Fibroblast of lung (primary cell): ENCODE measurements at regions not wholly inside any gene's neighbourhood (a gene's known extent, or its start where the extent isn't known, plus 50 kb on each side); places are given as distances from the start of the nearest gene placed in this dataset.

Experiments
- CTCF ChIP-seq, 2 donors: IDR thresholded peaks in 1 of 2; conservative IDR thresholded peaks in 1 of 2; 1 replicate in 1 of 2; 2 replicates in 1 of 2; pipeline ENCODE4 v1.5.1; 2011 to 2012; ENCODE audit warnings: low read length in 2 of 2, control low read depth in 1 of 2, inconsistent platforms in 1 of 2, low read depth in 1 of 2, mild to moderate bottlenecking in 1 of 2
- EZH2 ChIP-seq: IDR thresholded peaks from 2 replicates; pipeline ENCODE4 v1.5.1; 2012; ENCODE audit warnings: low read length, control low read depth, mild to moderate bottlenecking; ENCODE audit errors: missing control alignments

- TF ChIP-seq CTCF (conservative IDR thresholded peaks at IDR 0.05 in 1 of 2, IDR thresholded peaks at IDR 0.05 in 1 of 2; ENCODE audit: low read depth in 1 of 2, low read length in 2 of 2) (no peak), EZH2 (no peak)
Measured at GRCh38 chr6:166849749-166850183, 106.6 kb downstream of the RNASET2 start.
